ENCODE measurements at regions not wholly inside any gene's neighbourhood (a gene's known extent, or its start where the extent isn't known, plus 50 kb on each side); places are given as distances from the start of the nearest gene placed in this dataset.

DNA sequence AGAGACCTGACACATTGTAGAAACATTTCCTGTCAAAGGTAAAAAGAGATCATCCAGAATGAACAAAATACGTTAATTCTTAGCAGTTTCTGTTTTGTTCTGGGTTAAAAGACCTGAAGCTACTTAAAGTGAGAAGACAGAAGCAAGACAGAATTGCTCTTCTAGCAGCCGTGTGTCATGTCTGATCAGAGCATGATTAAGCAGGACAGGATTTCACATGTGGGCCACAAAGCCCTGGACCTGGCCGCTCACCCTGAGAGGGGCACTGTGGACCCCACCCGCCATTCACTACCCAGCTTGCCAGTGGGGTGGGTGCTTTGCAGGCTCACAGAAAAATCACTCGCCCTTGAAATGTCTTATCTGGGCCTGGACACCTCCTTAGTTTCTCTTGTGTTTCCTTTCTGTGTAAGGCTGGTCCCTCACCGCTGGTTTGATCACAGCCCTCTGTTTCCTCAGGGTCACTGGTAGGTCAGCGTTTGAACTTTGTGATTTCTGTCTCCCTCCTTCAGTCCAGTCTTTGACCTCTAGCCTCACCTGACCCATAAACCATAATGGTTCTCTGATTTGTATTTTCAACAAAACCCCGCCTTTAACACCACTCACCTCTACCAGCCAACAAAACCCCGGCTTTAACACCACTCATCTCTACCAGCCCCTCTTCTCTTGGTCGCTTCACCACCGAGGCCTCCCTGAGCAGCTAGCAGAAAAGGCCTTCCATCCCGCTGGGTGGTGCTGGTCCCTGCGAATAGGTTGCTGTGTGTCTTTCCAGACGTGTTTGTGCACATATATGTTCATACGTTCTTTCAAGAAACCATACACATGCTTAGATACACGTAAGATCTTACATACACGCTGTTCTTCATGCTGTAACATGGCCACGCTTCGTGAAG lies 185.0 kb downstream of the OR4M2 start:
- H3K4me1 ChIP-seq (ENCODE audit: control insufficient read depth, insufficient read depth, low read length), result no peaks in the 10 kb centered on the region
- POLR2A ChIA-PET, result no interaction called here
- H3K36me3 ChIP-seq (ENCODE audit: control insufficient read depth in 2 of 2, insufficient read depth in 1 of 2, low read length in 2 of 2), result no peaks in the 10 kb centered on the region
- no peak overlapping the region for H3K4me3 ChIP-seq (ENCODE audit: low read depth, low read length)
- H3K27ac ChIP-seq (ENCODE audit: extremely low read depth, low read depth, low read length), result no peak overlapping the region
- CTCF ChIA-PET, result no interaction called here
- H3K9me3 ChIP-seq (ENCODE audit: control insufficient read depth, insufficient read depth, low read depth, low read length), result no peaks in the 10 kb centered on the region
- no peak for TF ChIP-seq ZNF488 (tag by site-specific recombination; IDR thresholded peaks at IDR 0.05)
- TF ChIP-seq ZNF777 (tag by site-specific recombination; IDR thresholded peaks at IDR 0.05; ENCODE audit: borderline replicate concordance), result no peak
- TF ChIP-seq, protein P1, sequence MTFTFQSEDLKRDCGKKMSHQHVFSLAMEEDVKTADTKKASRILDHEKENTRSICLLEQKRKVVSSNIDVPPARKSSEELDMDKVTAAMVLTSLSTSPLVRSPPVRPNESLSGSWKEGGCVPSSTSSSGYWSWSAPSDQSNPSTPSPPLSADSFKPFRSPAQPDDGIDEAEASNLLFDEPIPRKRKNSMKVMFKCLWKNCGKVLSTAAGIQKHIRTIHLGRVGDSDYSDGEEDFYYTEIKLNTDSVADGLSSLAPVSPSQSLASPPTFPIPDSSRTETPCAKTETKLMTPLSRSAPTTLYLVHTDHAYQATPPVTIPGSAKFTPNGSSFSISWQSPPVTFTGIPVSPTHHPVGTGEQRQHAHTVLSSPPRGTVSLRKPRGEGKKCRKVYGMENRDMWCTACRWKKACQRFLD (tag by site-specific recombination; IDR thresholded peaks at IDR 0.05), result no peak
- TF ChIP-seq ZNF16 (tag by site-specific recombination; IDR thresholded peaks at IDR 0.05; ENCODE audit: low read depth), result no peak
- TF ChIP-seq, protein P2, sequence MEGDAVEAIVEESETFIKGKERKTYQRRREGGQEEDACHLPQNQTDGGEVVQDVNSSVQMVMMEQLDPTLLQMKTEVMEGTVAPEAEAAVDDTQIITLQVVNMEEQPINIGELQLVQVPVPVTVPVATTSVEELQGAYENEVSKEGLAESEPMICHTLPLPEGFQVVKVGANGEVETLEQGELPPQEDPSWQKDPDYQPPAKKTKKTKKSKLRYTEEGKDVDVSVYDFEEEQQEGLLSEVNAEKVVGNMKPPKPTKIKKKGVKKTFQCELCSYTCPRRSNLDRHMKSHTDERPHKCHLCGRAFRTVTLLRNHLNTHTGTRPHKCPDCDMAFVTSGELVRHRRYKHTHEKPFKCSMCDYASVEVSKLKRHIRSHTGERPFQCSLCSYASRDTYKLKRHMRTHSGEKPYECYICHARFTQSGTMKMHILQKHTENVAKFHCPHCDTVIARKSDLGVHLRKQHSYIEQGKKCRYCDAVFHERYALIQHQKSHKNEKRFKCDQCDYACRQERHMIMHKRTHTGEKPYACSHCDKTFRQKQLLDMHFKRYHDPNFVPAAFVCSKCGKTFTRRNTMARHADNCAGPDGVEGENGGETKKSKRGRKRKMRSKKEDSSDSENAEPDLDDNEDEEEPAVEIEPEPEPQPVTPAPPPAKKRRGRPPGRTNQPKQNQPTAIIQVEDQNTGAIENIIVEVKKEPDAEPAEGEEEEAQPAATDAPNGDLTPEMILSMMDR (tag by site-specific recombination; IDR thresholded peaks at IDR 0.05), result no peak
- no peak for TF ChIP-seq ZNF670 (tag by site-specific recombination; IDR thresholded peaks at IDR 0.05; ENCODE audit: low read depth)
- TF ChIP-seq ZNF239 (tag by site-specific recombination; IDR thresholded peaks at IDR 0.05), result no peak
- TF ChIP-seq YY1 (tag by site-specific recombination; IDR thresholded peaks at IDR 0.05), result no peak

- ChIA-PET POLR2A (no interaction called here), CTCF (no interaction called here)
- Histone ChIP-seq H3K9me3 (ENCODE audit: control insufficient read depth, insufficient read depth, low read depth, low read length) (no peaks in the 10 kb centered on the region), H3K27ac (ENCODE audit: extremely low read depth, low read depth, low read length) (no peak overlapping the region), H3K4me1 (ENCODE audit: control insufficient read depth, insufficient read depth, low read length) (no peaks in the 10 kb centered on the region), H3K36me3 (ENCODE audit: control insufficient read depth in 2 of 2, insufficient read depth in 1 of 2, low read length in 2 of 2) (no peaks in the 10 kb centered on the region), H3K4me3 (ENCODE audit: low read depth, low read length) (no peak overlapping the region)
- TF ChIP-seq ZNF148 (tag by site-specific recombination; IDR thresholded peaks at IDR 0.05; ENCODE audit: borderline replicate concordance), result no peak
- TF ChIP-seq IKZF3 (tag by site-specific recombination; IDR thresholded peaks at IDR 0.05), result no peak
- no peak for TF ChIP-seq ZXDB (tag by site-specific recombination; IDR thresholded peaks at IDR 0.05)
- TF ChIP-seq ZNF24 (tag by site-specific recombination; IDR thresholded peaks at IDR 0.05), result no peak
- no peak for TF ChIP-seq ZNF580 (tag by site-specific recombination; IDR thresholded peaks at IDR 0.05)
Observed at GRCh38 chr15:22265970-22266369, 185.6 kb downstream of the OR4M2 start.

GRCh38 chr15:22267761-22268160 lies 187.4 kb downstream of the OR4M2 start:
- Histone ChIP-seq H3K9me3 (ENCODE audit: control insufficient read depth, insufficient read depth, low read depth, low read length) (no peaks in the 10 kb centered on the region), H3K27ac (ENCODE audit: extremely low read depth, low read depth, low read length) (no peak overlapping the region), H3K36me3 (ENCODE audit: control insufficient read depth in 2 of 2, insufficient read depth in 1 of 2, low read length in 2 of 2) (no peaks in the 10 kb centered on the region), H3K4me1 (ENCODE audit: control insufficient read depth, insufficient read depth, low read length) (no peaks in the 10 kb centered on the region), H3K4me3 (ENCODE audit: low read depth, low read length) (no peak overlapping the region)
- POLR2A ChIA-PET, result no interaction called here
- CTCF ChIA-PET, result no interaction called here
- TF ChIP-seq, protein P3, sequence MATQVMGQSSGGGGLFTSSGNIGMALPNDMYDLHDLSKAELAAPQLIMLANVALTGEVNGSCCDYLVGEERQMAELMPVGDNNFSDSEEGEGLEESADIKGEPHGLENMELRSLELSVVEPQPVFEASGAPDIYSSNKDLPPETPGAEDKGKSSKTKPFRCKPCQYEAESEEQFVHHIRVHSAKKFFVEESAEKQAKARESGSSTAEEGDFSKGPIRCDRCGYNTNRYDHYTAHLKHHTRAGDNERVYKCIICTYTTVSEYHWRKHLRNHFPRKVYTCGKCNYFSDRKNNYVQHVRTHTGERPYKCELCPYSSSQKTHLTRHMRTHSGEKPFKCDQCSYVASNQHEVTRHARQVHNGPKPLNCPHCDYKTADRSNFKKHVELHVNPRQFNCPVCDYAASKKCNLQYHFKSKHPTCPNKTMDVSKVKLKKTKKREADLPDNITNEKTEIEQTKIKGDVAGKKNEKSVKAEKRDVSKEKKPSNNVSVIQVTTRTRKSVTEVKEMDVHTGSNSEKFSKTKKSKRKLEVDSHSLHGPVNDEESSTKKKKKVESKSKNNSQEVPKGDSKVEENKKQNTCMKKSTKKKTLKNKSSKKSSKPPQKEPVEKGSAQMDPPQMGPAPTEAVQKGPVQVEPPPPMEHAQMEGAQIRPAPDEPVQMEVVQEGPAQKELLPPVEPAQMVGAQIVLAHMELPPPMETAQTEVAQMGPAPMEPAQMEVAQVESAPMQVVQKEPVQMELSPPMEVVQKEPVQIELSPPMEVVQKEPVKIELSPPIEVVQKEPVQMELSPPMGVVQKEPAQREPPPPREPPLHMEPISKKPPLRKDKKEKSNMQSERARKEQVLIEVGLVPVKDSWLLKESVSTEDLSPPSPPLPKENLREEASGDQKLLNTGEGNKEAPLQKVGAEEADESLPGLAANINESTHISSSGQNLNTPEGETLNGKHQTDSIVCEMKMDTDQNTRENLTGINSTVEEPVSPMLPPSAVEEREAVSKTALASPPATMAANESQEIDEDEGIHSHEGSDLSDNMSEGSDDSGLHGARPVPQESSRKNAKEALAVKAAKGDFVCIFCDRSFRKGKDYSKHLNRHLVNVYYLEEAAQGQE (tag by site-specific recombination; IDR thresholded peaks at IDR 0.05), result no peak
- TF ChIP-seq ZNF473 (tag by site-specific recombination; IDR thresholded peaks at IDR 0.05) (no peak), ZNF529 (tag by site-specific recombination; IDR thresholded peaks at IDR 0.05; ENCODE audit: insufficient replicate concordance) (no peak), GLI2 (tag by site-specific recombination; IDR thresholded peaks at IDR 0.05; ENCODE audit: borderline replicate concordance, low read depth) (no peak)
- TF ChIP-seq, protein P4, sequence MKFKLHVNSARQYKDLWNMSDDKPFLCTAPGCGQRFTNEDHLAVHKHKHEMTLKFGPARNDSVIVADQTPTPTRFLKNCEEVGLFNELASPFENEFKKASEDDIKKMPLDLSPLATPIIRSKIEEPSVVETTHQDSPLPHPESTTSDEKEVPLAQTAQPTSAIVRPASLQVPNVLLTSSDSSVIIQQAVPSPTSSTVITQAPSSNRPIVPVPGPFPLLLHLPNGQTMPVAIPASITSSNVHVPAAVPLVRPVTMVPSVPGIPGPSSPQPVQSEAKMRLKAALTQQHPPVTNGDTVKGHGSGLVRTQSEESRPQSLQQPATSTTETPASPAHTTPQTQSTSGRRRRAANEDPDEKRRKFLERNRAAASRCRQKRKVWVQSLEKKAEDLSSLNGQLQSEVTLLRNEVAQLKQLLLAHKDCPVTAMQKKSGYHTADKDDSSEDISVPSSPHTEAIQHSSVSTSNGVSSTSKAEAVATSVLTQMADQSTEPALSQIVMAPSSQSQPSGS (tag by site-specific recombination; IDR thresholded peaks at IDR 0.05; ENCODE audit: low read depth), result no peak
